COR-L47 (cell line): ENCODE measurements at regions not wholly inside any gene's neighbourhood (a gene's known extent, or its start where the extent isn't known, plus 50 kb on each side); places are given as distances from the start of the nearest gene placed in this dataset.

Source experiments
- DNase-seq: peaks from one replicate; lab custom pipeline; 2025; lab: John Stamatoyannopoulos, UW

DNA sequence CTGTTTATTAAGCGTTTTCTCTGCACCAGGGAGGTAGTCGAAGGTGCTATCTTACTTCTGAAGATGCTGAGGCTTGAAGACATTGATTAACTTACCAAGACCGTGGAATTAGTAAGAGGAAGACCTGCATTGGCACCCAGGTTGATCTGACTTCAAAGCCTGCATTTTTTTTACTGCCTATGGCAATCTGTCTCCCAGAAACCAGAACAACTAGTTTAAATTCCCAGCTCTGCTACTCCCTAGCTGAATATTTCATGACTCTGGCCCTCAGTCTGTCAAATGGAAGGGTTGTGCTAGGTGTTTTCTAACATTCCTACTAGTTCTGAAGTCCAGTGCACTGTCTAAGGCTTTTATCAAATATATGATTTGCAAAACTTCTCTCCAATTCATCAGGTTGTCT, 52.0 kb upstream of the GRAMD1B start:
- DNase-seq: no peak

DNA sequence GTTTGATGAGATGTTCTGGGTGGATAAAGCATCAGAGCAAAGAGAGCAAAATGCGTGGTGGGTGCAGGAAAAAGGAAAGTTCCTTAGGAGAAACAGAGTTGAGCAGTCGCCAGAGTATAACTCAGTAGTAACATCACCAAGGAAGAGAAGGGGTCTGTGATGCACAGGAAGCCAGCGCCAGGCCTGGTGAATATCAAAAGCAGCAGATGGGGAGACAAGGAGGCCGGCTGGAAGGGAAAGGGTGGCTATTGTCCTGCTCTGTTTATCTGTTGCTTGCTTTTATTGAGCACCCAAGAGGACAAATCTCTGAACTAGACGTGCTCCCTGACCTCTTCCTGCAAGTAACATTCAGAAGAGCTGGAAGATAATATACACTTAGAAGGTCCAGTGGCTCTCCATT, 52.7 kb upstream of the GRAMD1B start:
- no peak for DNase-seq

DNA sequence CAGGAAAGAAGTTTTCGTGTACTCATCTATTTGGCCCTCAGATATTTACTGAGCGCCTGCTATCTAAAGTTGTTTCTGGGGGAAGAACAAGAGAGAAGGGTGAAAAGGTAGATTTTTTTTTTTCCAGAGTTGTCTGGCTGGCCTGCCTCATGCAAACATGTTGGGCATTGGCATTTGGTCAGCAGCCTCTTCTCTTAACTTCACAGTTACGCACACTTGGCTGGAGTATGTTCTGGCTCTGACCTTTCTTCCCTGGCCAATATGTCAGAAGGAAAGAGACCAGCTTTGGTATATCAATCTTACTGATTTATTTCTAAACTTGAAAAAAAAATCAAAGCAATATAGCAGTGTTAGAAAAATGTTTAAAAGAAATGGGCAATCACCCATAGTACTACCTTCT, 54.2 kb upstream of the GRAMD1B start:
- no peak for DNase-seq

DNA sequence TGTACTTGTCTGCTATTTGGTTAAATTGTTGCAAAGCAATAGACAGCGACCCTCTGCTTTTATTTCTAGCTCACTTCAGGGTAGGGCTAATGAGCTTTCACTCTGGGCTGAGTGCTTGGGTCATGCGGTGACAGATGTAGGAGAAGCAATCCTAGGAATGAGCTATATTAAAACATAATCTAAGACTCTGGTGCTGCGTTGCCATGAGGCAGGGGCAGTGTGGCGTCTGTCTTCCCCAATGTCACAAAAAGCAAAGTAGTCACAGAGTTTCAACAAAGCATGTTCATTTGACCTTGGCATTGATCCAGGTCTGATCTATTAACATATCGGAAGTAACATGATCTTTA, 55.5 kb upstream of the GRAMD1B start:
- no peak for DNase-seq

DNA sequence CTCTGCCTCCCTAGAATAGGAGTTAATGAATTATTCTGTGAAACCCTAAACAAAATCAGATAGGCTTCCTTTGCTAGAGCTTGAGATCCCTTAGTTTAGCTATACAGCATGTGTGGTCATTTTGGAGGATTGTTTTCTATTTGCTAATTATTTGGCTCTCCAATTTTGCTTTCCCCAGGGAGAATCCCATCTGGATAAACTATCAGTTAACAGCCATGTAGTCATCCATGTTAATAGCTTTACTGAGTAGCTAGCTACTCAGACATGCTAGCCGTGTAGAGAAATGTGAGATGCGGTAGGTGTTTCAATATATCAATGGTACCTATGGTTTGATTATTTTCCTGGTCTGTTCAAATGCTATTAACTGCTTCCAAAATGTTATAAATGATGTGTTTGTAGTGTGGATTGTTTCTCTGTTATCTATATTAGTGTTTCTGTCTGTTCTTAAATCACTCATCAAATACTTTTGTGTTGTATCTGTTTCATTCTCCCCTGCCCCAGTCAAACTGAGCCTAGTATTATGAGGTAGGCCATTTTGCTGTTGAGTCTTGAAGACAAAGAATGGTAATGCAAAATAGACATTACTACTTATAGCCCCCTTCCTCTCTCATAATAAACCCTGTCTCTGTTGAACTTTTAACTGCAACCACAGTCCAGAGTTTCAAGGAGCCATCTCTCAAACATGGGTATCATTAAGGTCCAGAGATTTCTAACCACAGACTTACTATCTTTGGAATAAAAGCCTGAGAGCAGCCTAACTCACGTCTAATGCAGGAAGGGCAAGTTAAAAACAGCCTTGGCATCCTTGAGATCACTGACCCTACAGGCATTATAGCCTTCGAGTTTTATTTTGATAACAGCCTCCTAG, 56.1 kb upstream of the GRAMD1B start:
- DNase-seq: no peak

DNA sequence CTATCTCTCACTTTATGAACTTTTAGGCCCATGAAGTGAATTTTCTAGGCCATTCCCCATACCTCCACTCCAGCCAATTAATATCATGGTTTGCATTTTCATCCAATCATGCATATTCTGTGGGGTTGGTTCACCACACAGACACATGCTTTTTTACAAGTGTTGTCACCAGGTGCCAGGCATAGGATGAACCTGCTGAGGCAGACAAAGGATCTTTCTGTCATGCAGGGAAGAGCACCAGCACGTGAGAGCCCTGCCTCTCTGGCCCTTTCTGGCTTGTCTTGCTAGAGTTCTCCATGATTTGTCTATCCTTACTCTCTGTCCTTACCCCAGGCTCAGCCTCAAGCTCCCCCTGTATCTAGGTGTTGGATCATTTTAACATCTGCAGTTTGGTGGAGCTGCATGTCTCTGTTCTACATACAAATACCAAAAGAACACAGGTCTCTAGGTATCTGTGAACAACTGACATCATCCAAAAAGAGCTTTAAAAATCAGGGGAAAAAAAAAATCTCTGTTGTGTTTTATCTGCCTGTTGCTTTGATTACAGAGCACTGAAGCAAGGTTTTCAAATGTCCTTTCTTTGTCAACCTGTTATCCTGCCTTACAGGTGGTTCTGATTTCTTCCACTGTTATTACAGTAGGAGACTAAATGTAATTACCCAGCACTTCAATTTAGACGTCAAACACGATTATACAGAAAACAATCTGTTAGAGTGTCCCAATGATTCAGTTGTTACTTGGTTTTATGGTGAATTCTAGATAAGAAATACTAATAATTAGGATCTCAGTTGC, 58.4 kb upstream of the GRAMD1B start:
- peak; percentile 37 for DNase-seq

DNA sequence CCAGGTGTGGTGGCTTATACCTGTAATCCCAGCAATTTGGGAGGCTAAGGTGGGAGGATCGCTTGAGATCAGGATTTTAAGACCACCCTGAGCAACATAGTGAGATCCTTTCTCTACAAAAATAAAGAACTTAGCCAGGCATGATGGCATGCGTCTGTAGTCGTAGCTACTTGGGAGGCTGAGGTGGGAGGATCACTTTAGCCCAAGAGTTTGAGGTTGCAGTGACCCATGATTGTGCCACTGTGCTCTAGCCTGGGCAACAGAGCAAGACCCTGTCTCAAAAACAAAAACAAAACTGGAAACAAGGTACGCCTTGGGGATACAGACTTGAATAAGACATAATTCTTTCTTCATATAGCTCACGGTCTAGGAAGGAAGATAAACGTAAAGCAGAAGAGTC, 63.1 kb upstream of the GRAMD1B start:
- DNase-seq: no peak

DNA sequence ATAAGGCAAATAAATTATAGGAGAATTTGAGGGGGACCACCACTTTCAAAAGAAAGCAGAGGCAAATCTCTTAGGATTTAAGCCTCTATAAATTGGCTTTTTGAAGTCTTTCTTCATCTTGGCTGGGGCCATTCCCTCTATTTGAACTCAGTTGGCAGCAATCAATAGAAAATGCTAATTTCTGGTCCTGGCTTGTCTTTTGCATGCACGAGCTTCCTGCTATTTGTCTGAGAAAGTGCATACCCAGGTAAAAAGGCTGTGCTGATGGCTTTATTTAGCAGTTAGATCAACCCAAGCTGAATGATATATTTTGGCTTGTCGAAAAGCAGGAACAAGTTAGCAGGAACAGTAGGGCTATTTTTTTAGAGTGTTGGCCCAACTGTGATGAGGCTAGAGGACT, 64.1 kb upstream of the GRAMD1B start:
- no peak for DNase-seq

DNA sequence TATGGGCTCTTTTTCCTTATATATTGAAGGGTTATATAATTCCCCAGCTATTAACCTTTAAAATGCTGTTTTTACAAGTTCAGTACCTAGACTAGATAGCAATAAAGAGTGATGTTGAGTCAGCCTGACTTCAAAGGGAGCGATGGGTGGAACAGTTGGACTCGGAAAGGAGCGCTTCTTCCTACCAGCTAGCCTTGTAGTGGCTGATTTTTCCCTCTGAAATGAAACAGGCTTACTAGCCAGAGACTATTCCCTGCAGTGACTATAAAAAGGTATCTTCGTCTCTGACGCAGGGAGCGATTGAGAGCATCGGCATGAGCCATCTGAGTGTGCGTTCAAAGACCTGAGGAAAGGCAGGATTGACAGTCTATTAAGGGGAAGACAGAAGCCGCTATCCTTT, 66.0 kb upstream of the GRAMD1B start:
- no peak for DNase-seq

DNA sequence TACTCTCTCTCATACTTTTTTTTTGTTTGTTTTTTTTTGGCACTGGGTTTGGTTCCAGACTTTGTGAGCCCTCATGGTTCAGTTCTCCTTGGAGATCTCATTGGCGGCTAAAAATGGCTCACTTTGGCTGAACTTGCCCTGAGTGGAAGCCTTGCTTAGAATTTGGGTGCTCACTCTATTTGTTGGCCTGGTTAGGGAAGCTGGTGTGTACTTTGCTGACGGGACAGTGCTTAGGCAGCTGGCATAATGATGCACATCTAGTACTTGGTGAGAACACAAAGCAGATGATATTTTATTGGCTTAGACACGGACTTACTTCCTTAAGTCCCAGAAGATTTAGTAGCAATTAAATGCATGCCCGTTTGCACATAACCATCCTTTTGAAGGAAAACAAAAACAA, 66.5 kb upstream of the GRAMD1B start:
- DNase-seq: no peak

DNA sequence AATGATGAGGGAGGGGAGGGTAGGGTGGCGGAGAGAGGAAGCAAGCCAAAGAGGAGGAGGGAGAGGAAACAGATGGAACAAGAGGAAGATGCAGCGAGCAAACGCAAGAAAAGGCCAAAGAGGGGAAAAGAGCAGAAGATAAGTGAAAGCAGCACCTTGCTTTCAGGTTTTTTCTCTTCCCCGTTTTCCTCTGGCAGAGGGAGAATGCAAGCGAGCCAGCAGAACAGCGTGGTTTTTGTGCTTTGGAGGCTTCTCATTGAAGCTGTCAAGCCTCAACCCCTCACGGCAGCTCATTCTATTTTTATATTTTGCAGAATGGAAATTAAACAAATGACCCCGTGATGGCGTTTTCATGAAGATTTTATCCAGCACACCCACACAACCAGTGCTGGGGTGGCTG, 67.1 kb upstream of the GRAMD1B start:
- DNase-seq: no peak

DNA sequence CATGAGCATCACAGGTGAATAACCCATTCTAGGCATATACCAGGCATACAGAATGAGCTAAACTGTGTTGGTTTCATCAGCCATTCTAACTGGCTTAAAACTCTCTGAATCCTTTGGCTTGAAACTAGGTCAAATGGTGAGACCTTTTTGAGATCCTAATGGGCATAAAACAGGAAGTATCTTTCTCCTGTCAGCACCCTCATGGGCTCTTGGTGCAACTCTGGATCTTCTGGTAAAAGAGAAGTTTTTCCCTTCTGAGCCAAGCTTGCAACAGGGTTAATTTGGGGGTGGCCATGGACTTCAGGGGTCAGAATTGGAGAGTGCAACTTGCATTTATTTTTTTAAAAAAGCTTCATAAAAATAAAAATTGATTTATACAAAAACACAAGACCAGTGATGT, 67.9 kb upstream of the GRAMD1B start:
- no peak for DNase-seq

DNA sequence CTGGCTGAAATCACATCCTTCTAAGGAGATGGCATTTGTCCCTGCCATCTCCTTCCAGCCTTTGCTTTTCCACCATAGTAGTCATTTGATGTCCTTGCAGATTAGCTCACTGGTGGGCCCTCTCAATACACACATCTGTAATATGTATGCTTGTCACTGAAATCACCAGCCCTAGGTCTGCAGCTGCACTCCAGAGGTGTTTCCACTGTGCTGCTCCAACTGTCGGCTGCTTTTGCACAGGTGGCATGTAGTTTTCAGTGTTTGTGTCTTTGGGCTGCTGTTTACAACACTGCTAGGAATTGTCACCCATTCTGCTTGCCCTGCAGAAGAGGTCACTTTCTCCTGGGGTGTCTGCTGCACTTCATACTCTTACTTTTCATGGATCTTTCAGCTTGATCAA, 69.0 kb upstream of the GRAMD1B start:
- no peak for DNase-seq

DNA sequence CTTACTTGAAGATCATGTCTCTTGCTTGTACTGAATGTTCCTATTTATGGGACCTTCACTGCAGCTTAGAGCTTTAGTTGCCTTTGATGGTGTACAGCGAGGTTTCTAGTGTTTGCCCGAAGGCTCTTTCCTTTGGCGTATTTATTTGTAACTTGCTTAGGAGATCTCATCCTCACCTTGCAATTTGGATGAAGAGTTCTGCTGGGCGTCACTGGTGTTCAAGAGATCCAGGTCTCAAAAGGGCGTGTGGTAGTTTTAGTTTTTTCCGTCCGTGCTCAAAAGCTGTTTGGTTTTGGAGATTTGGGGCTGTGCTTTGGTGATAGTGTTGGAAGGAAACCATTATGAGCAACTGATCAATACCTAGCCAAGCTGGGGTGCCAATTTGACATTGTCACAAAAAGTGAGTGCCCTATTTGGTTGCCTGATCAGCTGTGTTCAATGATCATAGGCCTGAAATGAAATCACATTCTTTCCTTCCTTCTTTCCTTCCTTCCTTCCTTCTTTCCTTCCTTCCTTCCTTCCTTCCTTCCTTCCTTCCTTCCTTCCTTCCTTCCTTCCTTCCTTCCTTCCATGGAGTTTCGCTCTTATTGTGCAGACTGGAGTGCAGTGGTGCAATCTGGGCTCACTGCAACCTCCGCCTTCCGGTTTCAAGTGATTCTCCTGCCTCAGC, 69.7 kb upstream of the GRAMD1B start:
- DNase-seq: no peak

DNA sequence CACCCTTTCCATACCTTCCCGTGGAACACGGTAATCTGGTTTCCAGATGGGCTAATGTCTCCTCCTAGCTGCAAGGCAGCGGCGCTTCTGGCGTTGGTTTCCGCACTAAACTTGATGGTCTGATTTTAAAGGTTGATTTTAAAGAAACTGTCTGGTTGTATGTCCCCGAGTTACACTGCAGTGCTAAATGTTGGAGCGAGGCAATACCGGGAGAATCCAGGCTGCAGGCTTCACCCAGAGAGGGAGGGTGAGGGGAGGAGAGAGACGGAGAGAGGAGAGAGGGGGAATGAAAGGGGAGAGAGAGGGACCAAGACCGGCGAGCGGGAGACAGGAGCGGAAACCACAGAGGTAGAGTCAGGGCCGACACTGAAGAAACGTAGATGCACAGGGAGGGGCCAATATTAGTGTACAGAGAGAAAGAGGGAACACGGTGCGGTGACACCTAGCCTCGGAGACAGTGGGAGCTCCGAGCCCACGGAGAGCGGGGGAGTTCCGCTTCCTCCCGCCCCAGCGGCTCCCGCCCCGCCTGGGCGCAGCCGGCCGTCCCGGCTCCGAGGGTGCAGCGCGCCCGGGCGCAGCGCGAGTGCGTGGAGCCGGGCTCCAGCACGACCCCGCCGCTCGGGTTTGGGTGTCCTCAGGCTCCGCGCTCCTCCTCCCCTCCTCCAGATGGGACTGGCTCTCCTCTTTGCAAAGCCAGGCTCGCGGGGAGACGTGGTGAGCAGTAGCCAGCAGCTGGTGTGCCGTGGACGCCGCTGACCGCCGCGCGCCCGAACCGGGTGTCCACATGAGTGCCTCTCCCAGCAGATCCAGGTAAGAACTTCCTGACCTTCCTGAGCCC, 71.9 kb upstream of the GRAMD1B start:
- DNase-seq: peak; percentile 12

DNA sequence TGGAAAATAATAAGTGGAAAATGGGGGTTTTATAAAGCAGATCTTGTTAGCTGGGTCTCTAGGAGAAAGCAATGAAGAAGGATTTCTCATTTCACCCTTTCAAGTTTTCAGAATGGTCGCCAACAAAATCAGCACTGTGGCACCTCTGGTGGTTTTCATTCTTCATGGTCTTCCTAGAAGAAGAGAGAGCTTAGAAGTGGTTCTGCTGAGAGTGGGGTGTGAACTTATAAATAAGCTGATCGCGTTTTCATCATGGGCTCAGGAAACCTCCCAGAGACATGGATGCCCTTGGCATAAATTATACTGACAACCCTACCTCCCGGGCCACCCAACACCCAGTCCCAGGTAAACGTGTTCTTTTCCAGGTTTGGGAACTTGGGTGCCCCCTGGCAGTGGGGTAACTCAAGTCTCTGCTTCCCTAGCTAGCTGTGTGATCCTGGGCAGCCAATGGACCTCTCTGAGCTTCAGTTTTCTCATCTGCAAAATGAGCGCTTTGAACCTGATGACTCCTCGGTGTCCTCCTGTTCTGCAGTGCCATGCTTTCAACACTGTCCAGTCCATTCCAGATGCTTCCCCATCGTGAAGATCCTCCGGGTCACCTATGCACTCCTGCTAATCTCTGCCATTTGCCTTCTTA, 72.6 kb upstream of the GRAMD1B start:
- no peak for DNase-seq

DNA sequence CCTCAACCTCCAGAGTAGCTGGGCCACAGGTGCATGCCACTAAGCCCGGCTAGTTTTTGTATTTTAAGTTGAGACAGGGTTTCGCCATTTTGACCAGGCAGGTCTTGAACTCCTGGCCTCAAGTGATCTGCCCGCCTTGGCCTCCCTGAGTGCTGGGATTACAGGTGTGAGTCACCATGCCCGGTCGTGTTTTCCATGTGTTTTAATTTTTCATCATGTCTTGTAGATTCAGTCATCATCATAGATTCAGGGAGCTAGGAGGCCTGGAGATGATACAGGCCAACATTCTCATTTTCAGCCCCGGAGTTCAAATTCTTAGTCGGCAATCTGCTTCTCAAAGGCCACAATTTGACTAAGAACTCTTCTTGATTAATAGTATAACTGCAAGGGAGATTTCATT, 73.5 kb upstream of the GRAMD1B start:
- no peak for DNase-seq

DNA sequence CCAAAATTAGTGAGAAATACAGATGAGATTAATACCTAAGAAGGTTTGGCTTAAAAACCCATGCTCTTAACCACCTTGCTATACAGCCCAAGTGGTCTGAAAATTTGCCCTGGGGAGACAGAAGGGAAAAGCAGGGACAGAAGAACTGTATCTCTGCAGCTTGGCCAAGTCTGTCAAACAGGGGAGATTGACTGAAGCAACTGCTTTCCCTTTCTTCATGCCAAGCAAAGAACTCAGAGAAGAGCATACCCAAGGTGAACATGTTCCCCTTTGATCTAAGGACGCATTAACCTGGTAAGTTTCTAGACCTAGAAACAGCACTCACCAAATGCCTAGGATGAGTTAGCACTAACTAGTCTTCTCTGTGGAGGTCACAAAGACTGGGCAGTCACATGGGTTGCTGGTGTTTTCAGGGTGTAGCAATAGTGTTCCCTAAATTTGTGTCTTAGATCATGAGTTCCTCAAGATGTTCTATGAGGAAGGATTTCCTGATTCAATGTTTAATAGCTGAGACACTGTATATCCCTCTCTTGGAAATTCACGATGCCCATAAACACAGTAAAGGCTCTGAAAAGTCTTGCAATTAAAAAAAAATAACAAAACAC, 75.6 kb upstream of the GRAMD1B start:
- DNase-seq: no peak

DNA sequence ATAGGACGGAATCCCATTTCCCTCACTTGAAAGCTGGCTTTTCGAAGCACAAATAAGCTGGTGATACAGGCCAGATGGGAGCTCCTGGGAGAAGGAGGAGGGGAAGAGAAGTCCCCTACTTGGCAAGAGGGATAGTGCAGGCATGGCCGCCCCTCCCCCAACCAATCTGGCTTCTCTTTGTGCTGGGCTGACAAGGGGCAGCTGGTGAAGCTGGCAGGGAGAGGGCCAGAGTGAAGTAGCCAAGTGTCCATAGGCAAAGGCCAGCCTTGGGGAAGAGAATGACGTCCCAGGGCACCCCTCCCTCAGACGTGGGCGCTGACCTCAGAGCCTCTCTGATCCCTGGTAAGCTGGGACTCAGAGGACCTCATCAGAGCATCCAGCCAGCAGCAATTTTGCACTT, 78.7 kb upstream of the GRAMD1B start:
- no peak for DNase-seq

DNA sequence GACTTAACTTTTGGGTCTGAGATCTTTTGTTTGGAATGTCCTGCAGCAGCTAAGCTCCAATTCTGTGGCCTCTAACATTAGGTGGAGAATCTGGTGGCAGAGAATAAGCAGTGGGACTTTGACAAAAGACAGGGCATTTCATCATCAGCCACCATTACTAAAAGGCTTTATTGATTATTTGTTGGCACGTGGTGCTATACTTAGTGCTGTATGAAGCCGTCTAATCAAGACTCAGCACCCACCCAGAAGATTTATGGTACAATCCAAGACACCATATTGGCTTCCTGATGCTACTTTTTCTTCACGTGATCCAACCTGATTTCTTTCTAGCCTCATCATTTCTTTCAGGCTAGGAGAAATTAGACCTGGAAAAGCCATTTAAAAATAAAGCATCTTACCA, 80.7 kb upstream of the GRAMD1B start:
- DNase-seq: no peak

DNA sequence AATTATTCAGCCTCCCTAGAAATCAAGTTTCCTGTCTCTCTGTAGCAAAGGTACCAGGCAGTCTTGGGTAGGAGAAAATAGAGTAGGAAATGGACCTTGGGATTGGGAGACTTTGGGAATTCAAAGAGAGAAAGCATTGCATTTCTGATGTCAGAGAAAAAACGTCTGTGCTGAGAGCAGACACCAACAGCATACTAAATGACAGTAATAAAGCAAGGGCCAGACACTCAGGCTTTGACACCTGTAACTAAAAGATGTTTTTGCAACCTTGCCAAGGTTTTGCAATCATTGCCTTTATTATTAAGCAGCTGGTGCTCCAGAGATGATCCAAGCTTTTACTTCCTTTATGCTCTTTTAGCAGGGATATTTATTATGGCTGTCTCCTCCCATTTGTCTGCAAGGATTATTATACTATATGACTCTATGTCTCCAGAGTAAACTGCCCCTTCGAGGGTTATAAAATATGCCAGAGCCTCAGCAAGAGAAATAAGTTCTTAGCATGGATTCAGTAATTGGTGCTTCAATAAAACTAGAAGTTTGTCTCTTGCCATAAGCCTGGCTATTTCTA, 85.2 kb upstream of the GRAMD1B start:
- peak; percentile 60 for DNase-seq
